PC-3 (cell line): ENCODE measurements at regions not wholly inside any gene's neighbourhood (a gene's known extent, or its start where the extent isn't known, plus 50 kb on each side); places are given as distances from the start of the nearest gene placed in this dataset.

Experiments used
- EZH2 ChIP-seq: fragments of 300-600 bp; sonication (generic); IDR thresholded peaks from one replicate; pipeline ENCODE4 v1.6.1; 2017; ENCODE audit warnings: antibody characterized with exemption, mild to moderate bottlenecking, low read length; ENCODE audit not compliant: unreplicated experiment
- EZH2phosphoT487 ChIP-seq: fragments of 300-600 bp; sonication (generic); IDR thresholded peaks from 2 replicates; pipeline ENCODE4 v1.6.1; 2018; ENCODE audit warnings: mild to moderate bottlenecking, antibody characterized with exemption, low read length, borderline replicate concordance
- TF ChIP-seq, protein P1 (sequence below): fragments of 300-600 bp; sonication (generic); conservative IDR thresholded peaks from 2 replicates; pipeline ENCODE4 v1.5.1; 2017; ENCODE audit warnings: antibody characterized with exemption, low read depth, mild to moderate bottlenecking, low read length

DNA sequence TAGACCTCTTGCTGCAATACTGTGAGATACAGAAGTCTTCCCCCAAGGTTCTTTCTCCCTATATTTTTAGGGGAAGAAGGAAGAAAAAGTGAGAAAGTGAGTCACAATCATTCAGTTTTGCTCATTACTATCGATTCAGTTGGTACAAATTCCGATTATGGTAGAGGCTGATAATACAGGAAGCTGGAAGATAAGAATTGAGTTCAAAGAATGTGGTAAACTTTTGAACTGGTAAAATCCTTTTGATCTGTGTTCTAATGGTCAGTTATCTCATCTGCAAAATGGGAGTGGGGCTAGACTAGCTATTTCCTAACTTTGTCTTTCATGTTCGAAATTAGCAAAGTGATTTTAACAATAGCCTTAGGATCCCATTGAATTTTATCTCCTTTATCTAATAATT is 101.4 kb upstream of the FAT1 start:
- TF ChIP-seq, protein P1, sequence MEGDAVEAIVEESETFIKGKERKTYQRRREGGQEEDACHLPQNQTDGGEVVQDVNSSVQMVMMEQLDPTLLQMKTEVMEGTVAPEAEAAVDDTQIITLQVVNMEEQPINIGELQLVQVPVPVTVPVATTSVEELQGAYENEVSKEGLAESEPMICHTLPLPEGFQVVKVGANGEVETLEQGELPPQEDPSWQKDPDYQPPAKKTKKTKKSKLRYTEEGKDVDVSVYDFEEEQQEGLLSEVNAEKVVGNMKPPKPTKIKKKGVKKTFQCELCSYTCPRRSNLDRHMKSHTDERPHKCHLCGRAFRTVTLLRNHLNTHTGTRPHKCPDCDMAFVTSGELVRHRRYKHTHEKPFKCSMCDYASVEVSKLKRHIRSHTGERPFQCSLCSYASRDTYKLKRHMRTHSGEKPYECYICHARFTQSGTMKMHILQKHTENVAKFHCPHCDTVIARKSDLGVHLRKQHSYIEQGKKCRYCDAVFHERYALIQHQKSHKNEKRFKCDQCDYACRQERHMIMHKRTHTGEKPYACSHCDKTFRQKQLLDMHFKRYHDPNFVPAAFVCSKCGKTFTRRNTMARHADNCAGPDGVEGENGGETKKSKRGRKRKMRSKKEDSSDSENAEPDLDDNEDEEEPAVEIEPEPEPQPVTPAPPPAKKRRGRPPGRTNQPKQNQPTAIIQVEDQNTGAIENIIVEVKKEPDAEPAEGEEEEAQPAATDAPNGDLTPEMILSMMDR: no peak
- TF ChIP-seq EZH2 (no peak), EZH2phosphoT487 (no peak)
